ENCODE measurements at regions not wholly inside any gene's neighbourhood (a gene's known extent, or its start where the extent isn't known, plus 50 kb on each side); places are given as distances from the start of the nearest gene placed in this dataset.

GRCh38 chr10:129099992-129100391 lies 367.0 kb upstream of the MGMT start:
- no peak for DNase-seq (ENCODE audit: low read depth in 2 of 2)

GRCh38 chr10:129101232-129101980 lies 365.6 kb upstream of the MGMT start:
- DNase-seq (ENCODE audit: low read depth in 2 of 2) = no peak

GRCh38 chr10:129102906-129103693 lies 363.9 kb upstream of the MGMT start:
- no peak for DNase-seq (ENCODE audit: low read depth in 2 of 2)

- no peak for DNase-seq (ENCODE audit: low read depth in 2 of 2)
Measured at GRCh38 chr10:129104266-129105045, 362.6 kb upstream of the MGMT start.

GRCh38 chr10:129105266-129105665 lies 361.8 kb upstream of the MGMT start:
- no peak for DNase-seq (ENCODE audit: low read depth in 2 of 2)

GRCh38 chr10:129106314-129106713 lies 360.7 kb upstream of the MGMT start:
- DNase-seq (ENCODE audit: low read depth in 2 of 2) = no peak

GRCh38 chr10:129107525-129107924 lies 359.5 kb upstream of the MGMT start:
- no peak for DNase-seq (ENCODE audit: low read depth in 2 of 2)

GRCh38 chr10:129108378-129108777 lies 358.7 kb upstream of the MGMT start:
- no peak for DNase-seq (ENCODE audit: low read depth in 2 of 2)

GRCh38 chr10:129108994-129109393 lies 358.0 kb upstream of the MGMT start:
- DNase-seq (ENCODE audit: low read depth in 2 of 2) = no peak

- DNase-seq (ENCODE audit: low read depth in 2 of 2) = no peak
Measured at GRCh38 chr10:129110780-129111179, 356.3 kb upstream of the MGMT start.

- no peak for DNase-seq (ENCODE audit: low read depth in 2 of 2)
Measured at GRCh38 chr10:129111922-129112321, 355.1 kb upstream of the MGMT start.

- DNase-seq (ENCODE audit: low read depth in 2 of 2) = no peak
Measured at GRCh38 chr10:129114588-129114987, 352.5 kb upstream of the MGMT start.

GRCh38 chr10:129116371-129116770 lies 350.7 kb upstream of the MGMT start:
- DNase-seq (ENCODE audit: low read depth in 2 of 2) = no peak

- DNase-seq (ENCODE audit: low read depth in 2 of 2) = no peak
Measured at GRCh38 chr10:129120441-129120840, 346.6 kb upstream of the MGMT start.

- DNase-seq (ENCODE audit: low read depth in 2 of 2) = no peak
Measured at GRCh38 chr10:129122846-129123245, 344.2 kb upstream of the MGMT start.

GRCh38 chr10:129123428-129123827 lies 343.6 kb upstream of the MGMT start:
- DNase-seq (ENCODE audit: low read depth in 2 of 2) = no peak

GRCh38 chr10:129126982-129127381 lies 340.1 kb upstream of the MGMT start:
- DNase-seq (ENCODE audit: low read depth in 2 of 2) = no peak

GRCh38 chr10:129131457-129132132 lies 335.4 kb upstream of the MGMT start:
- DNase-seq (ENCODE audit: low read depth in 2 of 2) = no peak

GRCh38 chr10:129133856-129134255 lies 333.2 kb upstream of the MGMT start:
- DNase-seq (ENCODE audit: low read depth in 2 of 2) = no peak

- DNase-seq (ENCODE audit: low read depth in 2 of 2) = no peak
Measured at GRCh38 chr10:129134371-129134770, 332.7 kb upstream of the MGMT start.

GRCh38 chr10:129135624-129136023 lies 331.4 kb upstream of the MGMT start:
- no peak for DNase-seq (ENCODE audit: low read depth in 2 of 2)

- no peak for DNase-seq (ENCODE audit: low read depth in 2 of 2)
Measured at GRCh38 chr10:129136074-129136473, 331.0 kb upstream of the MGMT start.
